ENCODE measurements at regions not wholly inside any gene's neighbourhood (a gene's known extent, or its start where the extent isn't known, plus 50 kb on each side); places are given as distances from the start of the nearest gene placed in this dataset.

DNA sequence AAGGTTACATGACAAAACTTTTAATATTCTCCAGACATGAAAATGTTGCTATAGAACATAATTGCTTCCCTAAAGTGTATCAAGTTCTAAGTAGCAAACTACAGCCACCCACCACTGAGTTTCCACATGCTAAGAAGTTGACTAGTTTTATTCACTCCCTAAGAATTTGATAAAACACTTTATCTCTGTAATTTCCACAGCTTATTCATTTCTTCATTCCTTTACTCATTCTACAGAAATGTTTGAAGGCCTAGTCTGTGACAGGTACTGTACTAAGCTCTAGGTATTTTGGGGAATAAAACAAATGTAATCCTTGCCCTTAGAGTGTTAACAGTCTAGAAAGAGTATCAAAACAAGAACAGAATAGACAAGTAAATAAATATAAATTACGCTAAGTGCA, 101.8 kb upstream of the DIAPH3 start (continued):
- TF ChIP-seq, protein P1, sequence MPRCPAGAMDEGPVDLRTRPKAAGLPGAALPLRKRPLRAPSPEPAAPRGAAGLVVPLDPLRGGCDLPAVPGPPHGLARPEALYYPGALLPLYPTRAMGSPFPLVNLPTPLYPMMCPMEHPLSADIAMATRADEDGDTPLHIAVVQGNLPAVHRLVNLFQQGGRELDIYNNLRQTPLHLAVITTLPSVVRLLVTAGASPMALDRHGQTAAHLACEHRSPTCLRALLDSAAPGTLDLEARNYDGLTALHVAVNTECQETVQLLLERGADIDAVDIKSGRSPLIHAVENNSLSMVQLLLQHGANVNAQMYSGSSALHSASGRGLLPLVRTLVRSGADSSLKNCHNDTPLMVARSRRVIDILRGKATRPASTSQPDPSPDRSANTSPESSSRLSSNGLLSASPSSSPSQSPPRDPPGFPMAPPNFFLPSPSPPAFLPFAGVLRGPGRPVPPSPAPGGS (CRISPR knock-in tag; IDR thresholded peaks at IDR 0.05), result no peak
- TF ChIP-seq THAP8 (CRISPR knock-in tag; IDR thresholded peaks at IDR 0.05; ENCODE audit: borderline replicate concordance) (no peak), HNRNPK (IDR thresholded peaks at IDR 0.05; ENCODE audit: low read depth, low read length, poor library complexity, severe bottlenecking) (no peak), LBX2 (CRISPR knock-in tag; IDR thresholded peaks at IDR 0.05; ENCODE audit: borderline replicate concordance) (no peak), ZNF549 (CRISPR knock-in tag; IDR thresholded peaks at IDR 0.05) (no peak), SMYD3 (CRISPR knock-in tag; IDR thresholded peaks at IDR 0.05) (no peak), ZNF234 (CRISPR knock-in tag; conservative IDR thresholded peaks at IDR 0.05) (no peak), PCBP2 (optimal IDR thresholded peaks at IDR 0.05; ENCODE audit: low read depth, low read length, poor library complexity, severe bottlenecking) (no peak)
- TF ChIP-seq, protein P2, sequence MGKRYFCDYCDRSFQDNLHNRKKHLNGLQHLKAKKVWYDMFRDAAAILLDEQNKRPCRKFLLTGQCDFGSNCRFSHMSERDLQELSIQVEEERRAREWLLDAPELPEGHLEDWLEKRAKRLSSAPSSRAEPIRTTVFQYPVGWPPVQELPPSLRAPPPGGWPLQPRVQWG (CRISPR knock-in tag; IDR thresholded peaks at IDR 0.05; ENCODE audit: borderline replicate concordance, low read depth), result no peak

GRCh38 chr13:60267498-60268202, 103.9 kb upstream of the DIAPH3 start:
- no peak for DNase-seq (ENCODE audit: low spot score)
- peak overlapping the region; percentile 93 for H2AFZ ChIP-seq (ENCODE audit: low read length)
- intact Hi-C loops (cut with micrococcal nuclease; ENCODE audit: unreplicated experiment) (no loop called here), in situ Hi-C loops (cut with HindIII; ENCODE audit: extremely low pct_ligation_motif_present, low pct_unique_long_range_greater_than_20kb) (no loop called here)
- peaks cover 15% of the 10 kb centered on the region; the same call in 1 of the 2 replicates for H3K4me1 ChIP-seq (ENCODE audit: insufficient read depth, low read length)
- peak overlapping the region; percentile 59 to 73 (median 65) for H3K4me3 ChIP-seq (replicated peaks in 1 of 3; ENCODE audit: insufficient read depth in 1 of 3, low read depth in 2 of 3, low read length in 3 of 3)
- ChIA-PET CTCF (ENCODE audit: low intra/inter-chr PET ratio, low total read pairs) (no interaction called here), POLR2A (no interaction called here)
- H3K9me3 ChIP-seq (ENCODE audit: low read length), result no peaks in the 10 kb centered on the region
- H4K20me1 ChIP-seq (ENCODE audit: insufficient read depth, low read length), result no peaks in the 10 kb centered on the region
- no peaks in the 10 kb centered on the region for H3K36me3 ChIP-seq (replicated peaks in 1 of 2; ENCODE audit: control insufficient read depth in 1 of 2, insufficient read depth in 2 of 2, low read length in 2 of 2)
- ATAC-seq, result peak; percentile 92
- H3K79me2 ChIP-seq (ENCODE audit: insufficient read depth, low read length), result no peaks in the 10 kb centered on the region
- peak overlapping the region; percentile 70 for H3K4me2 ChIP-seq (ENCODE audit: low read depth, low read length)
- H3K27ac ChIP-seq (ENCODE audit: extremely low read length, insufficient read depth, low read length), result no peak overlapping the region
- no peak for FAIRE-seq
- peak overlapping the region; percentile 16 for H3K9ac ChIP-seq (ENCODE audit: insufficient read depth, low read depth, low read length)
- 1% methylated on average over 20 of the region's 24 CpGs for WGBS (ENCODE audit: low lambda C conversion rate)
- H3K27me3 ChIP-seq (ENCODE audit: control insufficient read depth in 1 of 2, insufficient read depth in 2 of 2, low read length in 2 of 2), result peaks cover 0 to 7% of the 10 kb centered on the region in 2 experiments; a peak in 3 of 5 replicates
- no TSS peak for BruUV-seq (replicated peaks)
- TF ChIP-seq YY1 (IDR thresholded peaks at IDR 0.05; ENCODE audit: insufficient read depth, insufficient replicate concordance, low read depth, low read length), result no peak
- no peak for TF ChIP-seq HOXA5 (CRISPR knock-in tag; IDR thresholded peaks at IDR 0.05)
- TF ChIP-seq ETV6 (CRISPR knock-in tag; conservative IDR thresholded peaks at IDR 0.05), result no peak
- TF ChIP-seq GABPA (IDR thresholded peaks at IDR 0.05; ENCODE audit: low read depth, low read length), result no peak
- peak; percentile 60 for TF ChIP-seq GABPA (CRISPR knock-in tag; IDR thresholded peaks at IDR 0.05; ENCODE audit: low read depth)
- TF ChIP-seq RARA (CRISPR knock-in tag; IDR thresholded peaks at IDR 0.05), result no peak
- TF ChIP-seq, protein P3, sequence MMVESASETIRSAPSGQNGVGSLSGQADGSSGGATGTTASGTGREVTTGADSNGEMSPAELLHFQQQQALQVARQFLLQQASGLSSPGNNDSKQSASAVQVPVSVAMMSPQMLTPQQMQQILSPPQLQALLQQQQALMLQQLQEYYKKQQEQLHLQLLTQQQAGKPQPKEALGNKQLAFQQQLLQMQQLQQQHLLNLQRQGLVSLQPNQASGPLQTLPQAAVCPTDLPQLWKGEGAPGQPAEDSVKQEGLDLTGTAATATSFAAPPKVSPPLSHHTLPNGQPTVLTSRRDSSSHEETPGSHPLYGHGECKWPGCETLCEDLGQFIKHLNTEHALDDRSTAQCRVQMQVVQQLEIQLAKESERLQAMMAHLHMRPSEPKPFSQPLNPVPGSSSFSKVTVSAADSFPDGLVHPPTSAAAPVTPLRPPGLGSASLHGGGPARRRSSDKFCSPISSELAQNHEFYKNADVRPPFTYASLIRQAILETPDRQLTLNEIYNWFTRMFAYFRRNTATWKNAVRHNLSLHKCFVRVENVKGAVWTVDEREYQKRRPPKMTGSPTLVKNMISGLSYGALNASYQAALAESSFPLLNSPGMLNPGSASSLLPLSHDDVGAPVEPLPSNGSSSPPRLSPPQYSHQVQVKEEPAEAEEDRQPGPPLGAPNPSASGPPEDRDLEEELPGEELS (CRISPR knock-in tag; IDR thresholded peaks at IDR 0.05), result no peak
- no peak for TF ChIP-seq ZNF567 (CRISPR knock-in tag; IDR thresholded peaks at IDR 0.05; ENCODE audit: borderline replicate concordance)
